ENCODE measurements at regions not wholly inside any gene's neighbourhood (a gene's known extent, or its start where the extent isn't known, plus 50 kb on each side); places are given as distances from the start of the nearest gene placed in this dataset.

DNA sequence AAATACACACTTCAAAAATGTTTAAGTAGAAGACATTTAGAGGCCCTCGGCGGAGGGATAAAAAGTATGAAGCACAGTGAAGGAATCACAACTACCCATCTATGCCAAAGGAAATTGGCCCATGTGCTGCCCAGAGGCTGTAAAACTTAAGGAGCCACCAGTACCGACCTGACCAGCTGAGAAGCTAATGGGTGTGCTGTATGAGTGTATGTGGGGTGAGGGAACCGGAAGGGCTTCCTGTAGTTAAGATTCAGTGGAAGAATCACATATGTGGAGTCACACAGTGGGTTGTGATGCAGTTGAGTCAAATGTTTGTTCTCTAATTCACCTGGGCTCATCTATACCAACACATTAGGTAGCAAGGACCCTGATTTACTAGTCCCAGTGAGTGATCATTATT, 516.0 kb upstream of the IL12A start:
- BruUV-seq (replicated peaks) = no TSS peak
- Histone ChIP-seq H3K27me3 (ENCODE audit: control insufficient read depth in 2 of 2, insufficient read depth in 2 of 2, low read length in 2 of 2) (no peaks in the 10 kb centered on the region), H3K79me2 (ENCODE audit: control insufficient read depth, insufficient read depth, low read length) (no peaks in the 10 kb centered on the region), H3K9me3 (replicated peaks; ENCODE audit: control insufficient read depth, insufficient read depth, low read depth, low read length) (no peaks in the 10 kb centered on the region), H3K9me1 (ENCODE audit: control insufficient read depth, insufficient read depth, low read length) (no peaks in the 10 kb centered on the region), H3K36me3 (ENCODE audit: control insufficient read depth, insufficient read depth, low read length) (no peaks in the 10 kb centered on the region), H3K4me1 (replicated peaks in 1 of 2; ENCODE audit: control insufficient read depth in 2 of 2, insufficient read depth in 2 of 2, low read length in 2 of 2) (no peaks in the 10 kb centered on the region), H3K4me3 (no peak overlapping the region), H3K4me2 (ENCODE audit: insufficient read depth, low read length) (no peak overlapping the region), H4K20me1 (replicated peaks; ENCODE audit: control insufficient read depth, insufficient read depth, low read length) (no peaks in the 10 kb centered on the region), H3K27ac (ENCODE audit: extremely low read depth, low read depth, low read length) (no peak overlapping the region), H2AFZ (ENCODE audit: low read depth, low read length) (no peak overlapping the region), H3K9ac (ENCODE audit: insufficient read depth in 1 of 2, low read depth in 2 of 2, low read length in 2 of 2) (no peak overlapping the region)
- ATAC-seq (no peak), FAIRE-seq (no peak), DNase-seq (ENCODE audit: extremely low read depth in 1 of 4, low spot score in 3 of 4) (no peak)
- WGBS (ENCODE audit: insufficient coverage, low coverage, missing lambda C conversion rate) = 0% methylated on average over 4 of the region's 4 CpGs
- POLR2A ChIA-PET = no interaction called here
- in situ Hi-C loops (cut with MboI) = no loop called here
- TF ChIP-seq HLTF (IDR thresholded peaks at IDR 0.05) (no peak), JUND (IDR thresholded peaks at IDR 0.05; ENCODE audit: borderline replicate concordance, low read depth, low read length) (no peak), JUND (tag; IDR thresholded peaks at IDR 0.05; ENCODE audit: borderline replicate concordance, low read depth, low read length) (no peak), SMAD2 (IDR thresholded peaks at IDR 0.05; ENCODE audit: low read depth, low read length) (no peak), ZNF212 (CRISPR knock-in tag; IDR thresholded peaks at IDR 0.05) (no peak), PHTF2 (CRISPR knock-in tag; IDR thresholded peaks at IDR 0.05) (no peak), SMARCA4 (IDR thresholded peaks at IDR 0.05) (no peak), ARID1B (IDR thresholded peaks at IDR 0.05) (no peak), RBM22 (IDR thresholded peaks at IDR 0.05; ENCODE audit: low read depth, low read length, poor library complexity, severe bottlenecking) (no peak), ZNF23 (CRISPR knock-in tag; IDR thresholded peaks at IDR 0.05) (no peak), MTA2 (IDR thresholded peaks at IDR 0.05; ENCODE audit: low read depth) (no peak), TSC22D4 (tag; IDR thresholded peaks at IDR 0.05) (no peak), ZNF77 (CRISPR knock-in tag; IDR thresholded peaks at IDR 0.05) (no peak), MTF1 (CRISPR knock-in tag; IDR thresholded peaks at IDR 0.05; ENCODE audit: borderline replicate concordance) (no peak), MYC (IDR thresholded peaks at IDR 0.05; ENCODE audit: low read depth, low read length) (no peak), MYC (CRISPR knock-in tag; IDR thresholded peaks at IDR 0.05; ENCODE audit: borderline replicate concordance, low read depth) (no peak)
- TF ChIP-seq, protein P1, sequence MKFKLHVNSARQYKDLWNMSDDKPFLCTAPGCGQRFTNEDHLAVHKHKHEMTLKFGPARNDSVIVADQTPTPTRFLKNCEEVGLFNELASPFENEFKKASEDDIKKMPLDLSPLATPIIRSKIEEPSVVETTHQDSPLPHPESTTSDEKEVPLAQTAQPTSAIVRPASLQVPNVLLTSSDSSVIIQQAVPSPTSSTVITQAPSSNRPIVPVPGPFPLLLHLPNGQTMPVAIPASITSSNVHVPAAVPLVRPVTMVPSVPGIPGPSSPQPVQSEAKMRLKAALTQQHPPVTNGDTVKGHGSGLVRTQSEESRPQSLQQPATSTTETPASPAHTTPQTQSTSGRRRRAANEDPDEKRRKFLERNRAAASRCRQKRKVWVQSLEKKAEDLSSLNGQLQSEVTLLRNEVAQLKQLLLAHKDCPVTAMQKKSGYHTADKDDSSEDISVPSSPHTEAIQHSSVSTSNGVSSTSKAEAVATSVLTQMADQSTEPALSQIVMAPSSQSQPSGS (CRISPR knock-in tag; IDR thresholded peaks at IDR 0.05) = no peak
- TF ChIP-seq, protein P2, sequence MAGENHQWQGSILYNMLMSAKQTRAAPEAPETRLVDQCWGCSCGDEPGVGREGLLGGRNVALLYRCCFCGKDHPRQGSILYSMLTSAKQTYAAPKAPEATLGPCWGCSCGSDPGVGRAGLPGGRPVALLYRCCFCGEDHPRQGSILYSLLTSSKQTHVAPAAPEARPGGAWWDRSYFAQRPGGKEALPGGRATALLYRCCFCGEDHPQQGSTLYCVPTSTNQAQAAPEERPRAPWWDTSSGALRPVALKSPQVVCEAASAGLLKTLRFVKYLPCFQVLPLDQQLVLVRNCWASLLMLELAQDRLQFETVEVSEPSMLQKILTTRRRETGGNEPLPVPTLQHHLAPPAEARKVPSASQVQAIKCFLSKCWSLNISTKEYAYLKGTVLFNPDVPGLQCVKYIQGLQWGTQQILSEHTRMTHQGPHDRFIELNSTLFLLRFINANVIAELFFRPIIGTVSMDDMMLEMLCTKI (IDR thresholded peaks at IDR 0.05; ENCODE audit: partially characterized antibody) = no peak
- CTCF ChIA-PET (ENCODE audit: low intra/inter-chr PET ratio) = no interaction called here
- intact Hi-C loops (cut with micrococcal nuclease) = no loop called here
